Loucy (cell line): ENCODE measurements at regions not wholly inside any gene's neighbourhood (a gene's known extent, or its start where the extent isn't known, plus 50 kb on each side); places are given as distances from the start of the nearest gene placed in this dataset.

Experiments
- EZH2phosphoT487 ChIP-seq: fragments of 200-600 bp; IDR thresholded peaks from 2 replicates; pipeline ENCODE4 v1.6.1; 2018; ENCODE audit warnings: antibody characterized with exemption, mild to moderate bottlenecking, moderate library complexity, borderline replicate concordance
- TF ChIP-seq, protein P1 (sequence below): fragments of 200-600 bp; sonication (generic); conservative IDR thresholded peaks from 2 replicates; pipeline ENCODE4 v1.5.1; 2014; ENCODE audit warnings: mild to moderate bottlenecking, antibody characterized with exemption, low read length

DNA sequence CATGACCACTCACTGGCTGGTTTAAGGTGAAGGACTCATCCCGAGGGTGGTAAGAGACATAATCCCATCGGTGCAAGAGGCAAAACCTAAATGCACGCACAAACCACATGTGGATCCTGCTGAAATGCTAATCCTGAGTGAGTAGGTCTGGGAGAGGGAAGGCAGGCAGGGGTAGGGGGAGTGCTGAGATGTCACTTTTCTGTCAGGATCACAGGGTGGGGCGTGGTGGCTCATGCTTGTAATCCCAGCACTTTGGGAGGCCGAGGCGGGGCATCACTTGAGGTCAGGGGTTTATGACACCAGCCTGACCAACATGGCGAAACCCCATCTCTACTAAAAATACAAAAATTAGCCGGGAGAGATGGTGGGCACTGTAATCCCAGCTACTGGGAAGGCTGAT, 97.7 kb upstream of the SRSF6 start:
- TF ChIP-seq, protein P1, sequence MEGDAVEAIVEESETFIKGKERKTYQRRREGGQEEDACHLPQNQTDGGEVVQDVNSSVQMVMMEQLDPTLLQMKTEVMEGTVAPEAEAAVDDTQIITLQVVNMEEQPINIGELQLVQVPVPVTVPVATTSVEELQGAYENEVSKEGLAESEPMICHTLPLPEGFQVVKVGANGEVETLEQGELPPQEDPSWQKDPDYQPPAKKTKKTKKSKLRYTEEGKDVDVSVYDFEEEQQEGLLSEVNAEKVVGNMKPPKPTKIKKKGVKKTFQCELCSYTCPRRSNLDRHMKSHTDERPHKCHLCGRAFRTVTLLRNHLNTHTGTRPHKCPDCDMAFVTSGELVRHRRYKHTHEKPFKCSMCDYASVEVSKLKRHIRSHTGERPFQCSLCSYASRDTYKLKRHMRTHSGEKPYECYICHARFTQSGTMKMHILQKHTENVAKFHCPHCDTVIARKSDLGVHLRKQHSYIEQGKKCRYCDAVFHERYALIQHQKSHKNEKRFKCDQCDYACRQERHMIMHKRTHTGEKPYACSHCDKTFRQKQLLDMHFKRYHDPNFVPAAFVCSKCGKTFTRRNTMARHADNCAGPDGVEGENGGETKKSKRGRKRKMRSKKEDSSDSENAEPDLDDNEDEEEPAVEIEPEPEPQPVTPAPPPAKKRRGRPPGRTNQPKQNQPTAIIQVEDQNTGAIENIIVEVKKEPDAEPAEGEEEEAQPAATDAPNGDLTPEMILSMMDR = no peak
- TF ChIP-seq EZH2phosphoT487 = no peak
